ENCODE measurements at regions not wholly inside any gene's neighbourhood (a gene's known extent, or its start where the extent isn't known, plus 50 kb on each side); places are given as distances from the start of the nearest gene placed in this dataset.
"Not testable (repeated sequence)": the region's sequence is repeated elsewhere in the genome, so short reads cannot be mapped to it uniquely, and the experiment has no call there.

DNA sequence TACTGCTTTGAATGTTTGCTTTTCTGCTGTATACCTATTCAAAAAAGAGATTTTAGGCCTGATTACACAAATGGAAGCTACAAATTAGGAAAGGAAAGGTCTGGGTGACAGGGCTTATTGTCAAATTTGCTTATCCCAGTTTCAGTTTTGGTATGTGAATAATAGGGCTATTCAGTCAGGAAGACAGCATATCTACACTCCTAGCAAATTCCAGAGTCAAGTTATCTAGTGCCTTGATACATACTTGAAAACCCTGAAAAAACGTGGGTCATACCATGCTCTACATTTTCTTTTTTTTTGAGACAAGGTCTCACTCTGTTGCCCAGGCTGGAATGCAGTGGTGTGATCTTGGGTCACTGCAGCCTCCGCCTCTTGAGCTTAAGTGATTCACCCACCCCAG is 59.2 kb upstream of the CCDC180 start:
- H3K9me3 ChIP-seq; H3K36me3 ChIP-seq; DNase-seq; H3K4me3 ChIP-seq; H3K27ac ChIP-seq; H3K27me3 ChIP-seq; H3K4me1 ChIP-seq; ATAC-seq; intact Hi-C loops (cut with DNase I): not testable (repeated sequence)

DNA sequence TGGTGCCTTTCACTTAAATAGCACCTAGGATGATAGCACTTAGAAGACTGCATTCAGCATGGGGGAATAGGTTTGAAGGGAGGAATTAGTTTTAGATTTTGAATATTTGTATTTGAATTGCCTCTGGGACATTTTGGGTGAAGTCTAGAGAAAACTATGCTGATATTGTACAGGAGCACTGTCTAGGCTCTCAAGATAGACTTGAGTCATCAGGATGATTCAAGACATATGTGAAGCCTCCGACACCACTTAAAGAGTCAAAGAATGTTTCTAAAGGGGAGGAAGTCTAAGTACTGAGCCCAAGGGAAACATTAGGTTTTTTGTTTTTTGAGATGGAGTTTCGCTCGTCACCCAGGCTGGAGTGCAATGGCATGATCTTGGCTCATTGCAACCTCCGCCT is 63.9 kb upstream of the CCDC180 start:
- Histone ChIP-seq H3K9me3 (no peaks in the 10 kb centered on the region), H3K27ac (no peak overlapping the region), H3K4me3 (no peak overlapping the region), H3K27me3 (no peaks in the 10 kb centered on the region), H3K36me3 (no peaks in the 10 kb centered on the region), H3K4me1 (peaks cover 0 to 10% of the 10 kb centered on the region in 2 donors)
- ATAC-seq, result no peak
- TF ChIP-seq, protein P1, sequence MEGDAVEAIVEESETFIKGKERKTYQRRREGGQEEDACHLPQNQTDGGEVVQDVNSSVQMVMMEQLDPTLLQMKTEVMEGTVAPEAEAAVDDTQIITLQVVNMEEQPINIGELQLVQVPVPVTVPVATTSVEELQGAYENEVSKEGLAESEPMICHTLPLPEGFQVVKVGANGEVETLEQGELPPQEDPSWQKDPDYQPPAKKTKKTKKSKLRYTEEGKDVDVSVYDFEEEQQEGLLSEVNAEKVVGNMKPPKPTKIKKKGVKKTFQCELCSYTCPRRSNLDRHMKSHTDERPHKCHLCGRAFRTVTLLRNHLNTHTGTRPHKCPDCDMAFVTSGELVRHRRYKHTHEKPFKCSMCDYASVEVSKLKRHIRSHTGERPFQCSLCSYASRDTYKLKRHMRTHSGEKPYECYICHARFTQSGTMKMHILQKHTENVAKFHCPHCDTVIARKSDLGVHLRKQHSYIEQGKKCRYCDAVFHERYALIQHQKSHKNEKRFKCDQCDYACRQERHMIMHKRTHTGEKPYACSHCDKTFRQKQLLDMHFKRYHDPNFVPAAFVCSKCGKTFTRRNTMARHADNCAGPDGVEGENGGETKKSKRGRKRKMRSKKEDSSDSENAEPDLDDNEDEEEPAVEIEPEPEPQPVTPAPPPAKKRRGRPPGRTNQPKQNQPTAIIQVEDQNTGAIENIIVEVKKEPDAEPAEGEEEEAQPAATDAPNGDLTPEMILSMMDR (IDR thresholded peaks at IDR 0.05), result no peak
- no peak for DNase-seq
- intact Hi-C loops (cut with DNase I), result no loop called here

DNA sequence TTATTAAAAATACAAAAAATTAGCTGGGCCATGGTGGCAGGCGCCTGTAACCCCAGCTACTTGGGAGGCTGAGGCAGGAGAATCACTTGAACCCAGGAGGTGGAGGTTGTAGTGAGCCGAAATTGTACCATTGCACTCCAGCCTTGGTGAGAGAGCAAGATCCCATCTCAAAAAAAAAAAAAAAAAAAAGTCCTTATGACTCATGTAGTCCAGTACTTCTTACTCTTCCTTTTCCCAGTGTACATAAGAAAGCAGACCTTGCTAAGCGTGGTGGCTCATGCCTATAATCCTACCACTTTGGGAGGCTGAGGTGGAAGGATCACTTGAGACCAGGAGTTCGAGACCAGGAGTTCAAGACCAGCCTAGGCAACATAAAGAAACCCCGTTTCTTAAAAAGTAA is 66.0 kb upstream of the CCDC180 start:
- ATAC-seq; H3K9me3 ChIP-seq; H3K36me3 ChIP-seq; H3K4me3 ChIP-seq; intact Hi-C loops (cut with DNase I); H3K27me3 ChIP-seq; DNase-seq; H3K27ac ChIP-seq: not testable (repeated sequence)
- peaks cover 0 to 14% of the 10 kb centered on the region in 2 donors for H3K4me1 ChIP-seq

DNA sequence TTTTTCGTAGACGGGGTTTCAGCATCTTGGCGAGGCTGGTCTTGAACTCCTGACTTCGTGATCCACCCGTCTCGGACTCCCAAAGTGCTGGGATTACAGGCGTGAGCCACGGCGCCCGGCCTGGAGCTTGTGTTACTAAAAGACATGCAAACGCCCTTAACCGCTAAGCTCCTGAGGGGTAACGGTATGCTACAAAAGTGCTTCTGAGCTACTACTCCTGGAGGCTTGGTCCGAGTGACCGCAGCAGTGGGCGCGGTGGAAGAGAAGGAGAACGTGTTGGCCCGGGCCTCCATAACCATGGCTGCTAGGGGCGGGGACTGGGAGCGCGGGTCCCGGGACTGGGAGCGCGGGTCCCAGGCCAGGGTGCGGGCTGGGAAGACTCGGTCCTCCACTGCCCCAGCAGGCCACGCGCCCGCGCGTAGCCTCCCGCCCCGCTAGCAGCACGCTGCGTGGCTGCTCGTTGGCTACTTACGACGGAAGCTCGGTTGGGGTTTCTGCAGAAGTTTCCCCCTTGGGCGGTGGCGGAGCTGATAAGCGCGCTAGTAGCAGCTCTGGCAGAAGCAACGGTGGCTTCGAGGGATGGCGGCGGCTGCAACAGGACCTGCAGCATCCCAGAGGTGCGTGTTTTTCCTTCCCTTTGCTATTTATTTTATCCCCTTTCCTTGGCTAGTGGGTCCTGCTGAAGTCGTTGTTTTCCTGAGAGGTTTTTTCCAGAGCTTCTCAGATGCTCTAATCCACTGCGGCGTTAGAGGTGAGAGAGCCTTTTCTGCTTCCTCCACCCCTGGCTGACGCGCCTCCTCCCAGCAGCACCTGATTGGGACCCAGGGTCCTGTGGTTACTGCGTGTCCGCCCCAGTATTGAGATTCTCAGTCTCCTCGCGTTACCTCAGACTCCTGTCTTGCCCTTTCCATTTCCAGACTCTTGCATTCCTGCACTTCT is 69.2 kb upstream of the CCDC180 start:
- TF ChIP-seq, protein P1 (IDR thresholded peaks at IDR 0.05), result no peak
- no peaks in the 10 kb centered on the region for H3K27me3 ChIP-seq
- peaks cover 0 to 14% of the 10 kb centered on the region in 2 donors for H3K4me1 ChIP-seq
- ATAC-seq (peak; percentile 98), DNase-seq (peak; percentile 73 to 91 (median 86))
- H3K9me3 ChIP-seq, result peaks cover 0 to 1% of the 10 kb centered on the region in 2 donors
- intact Hi-C loops (cut with DNase I), result no loop called here
- no peaks in the 10 kb centered on the region for H3K36me3 ChIP-seq
- H3K4me3 ChIP-seq, result peak overlapping the region; percentile 54 to 62
- peak overlapping the region; percentile 56 to 70 for H3K27ac ChIP-seq

DNA sequence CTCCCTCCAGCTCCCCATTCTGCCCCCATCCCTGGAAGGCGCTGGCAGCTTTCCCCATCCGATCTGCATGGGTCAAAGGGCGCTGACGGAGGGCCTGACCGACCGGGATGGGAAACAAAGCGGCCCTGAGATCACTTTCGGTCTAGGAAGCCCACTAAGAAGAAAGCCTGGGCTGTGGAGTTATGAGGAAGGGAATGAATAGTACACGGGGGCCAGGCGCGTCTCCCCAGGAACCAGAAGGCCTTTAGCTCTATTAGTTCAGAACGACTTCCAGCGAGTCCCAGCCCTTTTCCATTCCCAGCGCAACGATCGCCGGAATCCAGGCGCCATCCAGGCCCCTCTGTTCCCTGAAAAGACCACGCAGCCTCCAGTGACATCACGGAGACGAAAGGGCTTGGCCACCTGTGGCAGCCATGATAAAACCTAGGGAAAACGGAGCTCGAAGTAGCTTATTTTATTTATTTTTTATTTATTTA is 70.1 kb upstream of the CCDC180 start:
- Histone ChIP-seq H3K4me3 (peak overlapping the region in 1 of 2 donors; percentile 54), H3K9me3 (peaks cover 0 to 10% of the 10 kb centered on the region in 2 donors), H3K27ac (no peak overlapping the region), H3K4me1 (peaks cover 0 to 14% of the 10 kb centered on the region in 2 donors), H3K36me3 (no peaks in the 10 kb centered on the region), H3K27me3 (no peaks in the 10 kb centered on the region)
- ATAC-seq, result no peak
- intact Hi-C loops (cut with DNase I), result no loop called here
- TF ChIP-seq, protein P1 (IDR thresholded peaks at IDR 0.05), result no peak
- DNase-seq, result no peak

DNA sequence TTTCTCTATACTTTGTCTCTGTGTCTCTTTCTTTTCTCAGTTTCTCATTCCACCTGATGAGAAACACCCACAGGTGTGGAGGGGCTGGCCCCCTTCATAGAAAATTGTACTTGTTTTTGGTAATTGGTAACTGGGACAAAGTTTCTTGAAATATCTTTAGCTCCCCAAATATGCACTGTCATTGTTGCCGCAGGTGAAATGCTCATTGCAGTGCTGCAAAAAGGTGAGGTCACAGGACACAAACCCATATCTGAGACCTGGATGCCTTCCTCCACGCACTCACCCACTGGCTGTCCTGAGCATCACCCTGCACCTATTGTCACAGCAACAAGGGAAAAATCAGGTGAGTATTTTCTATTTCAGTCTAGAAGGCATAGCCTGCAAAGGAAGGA is 74.5 kb upstream of the CCDC180 start:
- H3K27ac ChIP-seq; intact Hi-C loops (cut with DNase I); DNase-seq; ATAC-seq; H3K4me3 ChIP-seq; H3K4me1 ChIP-seq; H3K36me3 ChIP-seq: not testable (repeated sequence)
- Histone ChIP-seq H3K9me3 (peaks cover 0 to 11% of the 10 kb centered on the region in 2 donors), H3K27me3 (peaks cover 0 to 12% of the 10 kb centered on the region in 2 donors)

DNA sequence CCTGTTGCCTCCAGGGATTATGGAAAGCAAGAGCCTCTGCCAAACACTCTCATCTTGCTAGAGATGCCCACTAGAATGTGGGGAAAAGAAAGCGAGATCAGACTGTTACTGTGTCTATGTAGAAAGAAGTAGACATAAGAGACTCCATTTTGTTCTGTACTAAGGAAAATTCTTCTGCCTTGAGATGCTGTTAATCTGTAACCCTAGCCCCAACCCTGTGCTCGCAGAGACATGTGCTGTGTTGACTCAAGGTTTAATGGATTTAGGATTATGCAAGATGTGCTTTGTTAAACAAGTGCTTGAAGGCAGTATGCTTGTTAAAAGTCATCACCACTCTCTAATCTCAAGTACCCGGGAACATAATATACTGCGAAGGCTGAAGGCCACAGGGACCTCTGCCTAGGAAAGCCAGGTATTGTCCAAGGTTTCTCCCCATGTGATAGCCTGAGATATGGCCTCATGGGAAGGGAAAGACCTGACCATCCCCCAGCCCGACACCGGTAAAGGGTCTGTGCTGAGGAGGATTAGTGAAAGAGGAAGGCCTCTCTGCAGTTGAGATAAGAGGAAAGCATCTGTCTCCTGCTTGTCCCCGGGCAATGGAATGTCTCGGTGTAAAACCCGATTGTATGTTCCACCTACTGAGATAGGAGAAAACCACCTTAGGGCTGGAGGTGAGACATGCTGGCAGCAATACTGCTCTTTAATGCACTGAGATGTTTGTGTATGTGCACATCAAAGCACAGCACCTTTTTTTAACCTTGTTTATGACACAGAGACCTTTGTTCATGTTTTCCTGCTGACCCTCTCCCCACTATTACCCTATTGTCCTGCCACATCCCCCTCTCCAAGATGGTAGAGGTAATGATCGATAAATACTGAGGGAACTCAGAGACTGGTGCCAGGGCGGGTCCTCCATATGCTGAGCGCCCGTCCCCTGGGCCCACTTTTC is 75.1 kb upstream of the CCDC180 start:
- H3K36me3 ChIP-seq; H3K27ac ChIP-seq; intact Hi-C loops (cut with DNase I); H3K4me1 ChIP-seq; H3K4me3 ChIP-seq; ATAC-seq; DNase-seq: not testable (repeated sequence)
- Histone ChIP-seq H3K9me3 (peaks cover 0 to 11% of the 10 kb centered on the region in 2 donors), H3K27me3 (peaks cover 0 to 12% of the 10 kb centered on the region in 2 donors)

DNA sequence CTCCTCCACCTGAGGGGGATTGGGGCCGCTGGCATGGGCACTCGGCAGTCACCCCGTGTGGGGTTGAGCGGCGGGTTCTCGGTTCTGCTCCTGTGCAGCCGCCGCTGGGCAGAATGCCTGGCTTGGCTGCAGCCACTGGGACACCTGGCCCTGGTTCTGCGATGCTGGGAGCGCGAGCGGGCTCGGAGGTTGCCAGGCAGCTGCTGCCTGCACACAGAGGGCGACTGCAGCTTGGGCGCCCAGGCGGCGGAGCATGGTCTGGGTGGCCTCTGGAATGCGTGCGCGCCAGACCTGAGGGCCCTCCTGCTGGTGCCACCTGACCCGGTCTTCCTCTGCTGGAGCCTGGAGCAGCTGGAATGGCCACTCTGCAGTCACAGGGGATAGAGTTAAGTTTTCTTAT is 85.1 kb upstream of the CCDC180 start:
- H3K27ac ChIP-seq; intact Hi-C loops (cut with DNase I); H3K36me3 ChIP-seq; H3K4me3 ChIP-seq; ATAC-seq; DNase-seq; H3K9me3 ChIP-seq: not testable (repeated sequence)
- peaks cover 4 to 10% of the 10 kb centered on the region in 2 donors for H3K4me1 ChIP-seq
- peaks cover 57 to 85% of the 10 kb centered on the region in 2 donors for H3K27me3 ChIP-seq
